Dedifferentiated amniotic fluid mesenchymal stem cell (primary cell): ENCODE measurements at regions not wholly inside any gene's neighbourhood (a gene's known extent, or its start where the extent isn't known, plus 50 kb on each side); places are given as distances from the start of the nearest gene placed in this dataset.
"Not testable (repeated sequence)": the region's sequence is repeated elsewhere in the genome, so short reads cannot be mapped to it uniquely, and the experiment has no call there.

ENCODE experiments used
- DNase-seq: peaks from one replicate; pipeline ENCODE4 v3.0.0-alpha.2; 2016; ENCODE audit errors: extremely low spot score

GRCh38 chr14:71240171-71240570 lies 332.9 kb downstream of the PCNX1 start:
- no peak for DNase-seq

GRCh38 chr14:71240866-71241520 lies 333.7 kb downstream of the PCNX1 start:
- DNase-seq = no peak

GRCh38 chr14:71242237-71242748 lies 335.0 kb downstream of the PCNX1 start:
- DNase-seq = peak; percentile 69

GRCh38 chr14:71243697-71244096 lies 336.4 kb downstream of the PCNX1 start:
- peak; percentile 93 for DNase-seq

- DNase-seq = peak; percentile 62
Observed at GRCh38 chr14:71244341-71244740, 337.1 kb downstream of the PCNX1 start.

GRCh38 chr14:71245659-71246361 lies 338.6 kb downstream of the PCNX1 start:
- DNase-seq = no peak

GRCh38 chr14:71246539-71246938 lies 339.3 kb downstream of the PCNX1 start:
- no peak for DNase-seq

GRCh38 chr14:71247106-71247505 lies 339.8 kb downstream of the PCNX1 start:
- DNase-seq = no peak

- no peak for DNase-seq
Observed at GRCh38 chr14:71248194-71248593, 340.9 kb downstream of the PCNX1 start.

GRCh38 chr14:71250347-71250746 lies 343.1 kb downstream of the PCNX1 start:
- DNase-seq = no peak

- DNase-seq = no peak
Observed at GRCh38 chr14:71250791-71251190, 343.5 kb downstream of the PCNX1 start.

- not testable (repeated sequence) for DNase-seq
Observed at GRCh38 chr14:71254091-71254719, 346.9 kb downstream of the PCNX1 start.

- no peak for DNase-seq
Observed at GRCh38 chr14:71261206-71261605, 353.9 kb downstream of the PCNX1 start.

- DNase-seq = no peak
Observed at GRCh38 chr14:71262441-71262840, 355.2 kb downstream of the PCNX1 start.

GRCh38 chr14:71264260-71264659 lies 357.0 kb downstream of the PCNX1 start:
- DNase-seq = no peak

GRCh38 chr14:71267007-71267513 lies 359.8 kb downstream of the PCNX1 start:
- DNase-seq = no peak

- no peak for DNase-seq
Observed at GRCh38 chr14:71267691-71268090, 360.4 kb downstream of the PCNX1 start.

GRCh38 chr14:71270111-71270510 lies 362.9 kb downstream of the PCNX1 start:
- no peak for DNase-seq

- DNase-seq = no peak
Observed at GRCh38 chr14:71271166-71271945, 364.1 kb downstream of the PCNX1 start.

GRCh38 chr14:71273366-71273765 lies 366.1 kb downstream of the PCNX1 start:
- no peak for DNase-seq

GRCh38 chr14:71284048-71284447 lies 376.8 kb downstream of the PCNX1 start:
- DNase-seq = no peak

- no peak for DNase-seq
Observed at GRCh38 chr14:71286126-71286525, 378.9 kb downstream of the PCNX1 start.
